HG02798 (cell line): ENCODE measurements at regions not wholly inside any gene's neighbourhood (a gene's known extent, or its start where the extent isn't known, plus 50 kb on each side); places are given as distances from the start of the nearest gene placed in this dataset.

Source experiments
- ATAC-seq: cut with Tn5 transposase; IDR thresholded peaks from one replicate; pipeline ENCODE4 v1.9.1; 2021; ENCODE audit warnings: mild to moderate bottlenecking; ENCODE audit not compliant: unreplicated experiment, poor library complexity

DNA sequence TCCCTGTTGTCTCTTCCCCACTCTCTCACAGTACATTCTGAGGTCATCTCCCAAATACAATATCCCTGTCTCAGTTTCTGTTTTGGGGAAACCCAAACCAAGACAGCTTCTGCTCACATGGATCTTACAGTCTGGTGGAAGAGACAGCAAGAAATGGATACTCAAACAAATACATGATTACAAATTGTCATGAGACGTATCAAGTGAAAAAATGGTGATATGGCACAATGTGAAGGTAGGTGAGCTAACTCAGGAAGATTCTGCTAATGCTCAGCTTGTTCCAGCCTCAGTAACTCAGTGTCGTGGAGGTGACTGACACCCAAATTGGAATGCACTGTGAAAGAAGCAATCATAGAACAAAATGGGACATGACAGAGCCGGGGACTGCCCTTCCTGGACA is 68.3 kb downstream of the CHST1 start:
- no peak for ATAC-seq

- ATAC-seq = no peak
These were observed 68.9 kb downstream of the CHST1 start for GRCh38 chr11:45596571-45596970.

DNA sequence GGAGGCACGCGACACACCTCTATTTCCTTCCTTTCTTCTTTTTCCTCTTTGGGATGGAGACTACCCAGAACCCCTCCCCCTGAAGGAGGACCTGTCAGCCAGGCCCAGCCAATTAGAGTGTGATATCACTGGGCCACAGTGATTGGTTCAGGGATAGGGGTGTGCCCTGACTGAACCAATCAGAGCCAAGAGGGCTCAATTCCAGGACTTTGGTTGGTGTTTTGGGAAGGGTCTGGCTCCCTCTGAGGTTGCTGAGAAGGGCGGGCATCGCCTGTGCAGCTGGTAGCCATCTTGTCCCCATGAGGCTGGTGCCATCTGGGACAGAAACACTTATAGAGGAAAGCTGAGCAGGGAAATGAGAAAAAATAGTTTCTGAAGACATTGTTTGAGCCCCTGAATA is 71.4 kb downstream of the CHST1 start:
- ATAC-seq = no peak

DNA sequence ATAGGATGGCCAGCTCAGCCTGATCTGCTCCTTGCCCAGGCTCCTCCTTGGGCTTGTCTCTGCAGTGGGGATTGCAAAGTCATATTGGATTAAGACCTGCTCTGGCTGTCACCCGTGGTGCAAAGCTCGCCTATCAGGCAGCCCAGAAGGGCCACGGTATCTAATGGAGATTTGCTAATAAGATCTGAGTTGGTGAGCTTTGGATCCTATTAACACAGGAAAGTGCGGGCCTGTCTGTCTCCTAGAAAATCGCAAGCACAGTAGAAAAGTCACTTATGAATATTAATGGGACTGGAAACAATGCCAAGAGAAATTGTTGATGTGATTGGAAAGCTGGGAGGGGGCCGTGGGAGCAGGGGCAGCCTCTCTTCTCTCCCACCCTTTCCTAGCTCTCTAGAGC is 72.8 kb downstream of the CHST1 start:
- no peak for ATAC-seq

DNA sequence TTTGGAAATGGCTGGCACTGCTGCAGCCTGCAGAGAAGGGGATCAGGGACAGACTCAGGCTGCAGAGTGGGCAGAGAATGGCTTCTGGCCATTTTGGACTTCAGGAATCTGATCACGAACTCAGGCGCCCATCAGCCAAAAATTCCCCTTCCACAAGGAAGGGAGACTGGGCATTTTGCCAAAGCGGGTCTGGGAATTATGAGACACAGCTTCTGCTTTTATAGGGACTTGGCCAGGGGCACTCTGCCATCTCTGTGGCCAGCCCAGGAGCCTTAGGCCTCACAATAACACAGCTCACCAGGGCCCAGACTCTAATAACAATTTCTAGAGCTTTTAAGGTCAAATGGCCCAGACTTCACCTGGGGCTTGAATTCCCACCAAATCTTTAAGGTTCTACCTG is 74.7 kb downstream of the CHST1 start:
- ATAC-seq = no peak

DNA sequence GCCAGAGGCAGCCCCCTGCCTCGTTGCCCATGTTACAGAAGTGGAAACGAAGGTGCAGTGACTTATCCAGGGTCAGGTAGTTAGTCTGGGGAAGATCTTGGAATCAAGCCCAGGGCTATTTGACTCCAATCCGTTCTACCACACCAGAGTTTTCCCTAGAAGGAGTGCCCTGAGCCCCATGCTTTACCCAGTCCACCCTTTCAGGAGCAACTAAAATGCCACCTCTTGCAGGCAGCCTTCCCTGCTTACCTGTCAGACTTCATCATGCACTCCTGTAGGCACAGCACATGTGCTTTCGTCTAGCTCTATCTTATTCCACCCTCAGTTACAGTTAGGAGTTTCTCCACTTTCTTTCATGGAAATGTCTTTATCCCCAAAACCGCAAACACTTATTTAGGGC is 80.2 kb downstream of the CHST1 start:
- no peak for ATAC-seq

DNA sequence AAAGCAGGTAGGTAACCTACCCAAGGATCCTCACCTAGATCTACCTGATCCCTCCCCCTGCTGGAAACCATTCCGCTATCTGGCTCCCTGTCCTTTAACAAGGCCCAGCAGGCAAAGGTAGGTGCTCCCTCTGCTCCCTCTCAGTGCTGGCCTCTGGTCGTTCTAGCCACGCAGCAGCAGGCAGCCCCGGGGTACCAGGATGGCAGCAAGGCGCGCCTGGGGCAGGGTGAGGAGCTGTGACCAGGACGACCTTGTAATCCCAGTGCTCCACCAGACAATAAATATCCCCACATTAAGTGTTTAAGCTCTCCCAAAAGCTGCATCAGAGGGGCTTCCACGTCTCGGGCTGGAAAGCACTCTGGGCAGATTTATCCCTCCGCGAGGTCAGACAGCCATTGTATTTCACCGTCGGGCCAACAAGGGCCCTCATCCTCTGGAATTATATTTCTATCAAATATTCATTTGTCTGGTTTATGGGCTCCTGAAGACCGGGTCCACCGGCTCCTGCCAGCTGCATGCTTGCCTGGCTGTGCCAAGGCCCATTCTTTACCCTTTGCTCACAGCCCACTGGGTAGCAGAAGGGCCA is 81.3 kb downstream of the CHST1 start:
- ATAC-seq = no peak

GRCh38 chr11:45580399-45580798 is 85.0 kb downstream of the CHST1 start:
- ATAC-seq = no peak

DNA sequence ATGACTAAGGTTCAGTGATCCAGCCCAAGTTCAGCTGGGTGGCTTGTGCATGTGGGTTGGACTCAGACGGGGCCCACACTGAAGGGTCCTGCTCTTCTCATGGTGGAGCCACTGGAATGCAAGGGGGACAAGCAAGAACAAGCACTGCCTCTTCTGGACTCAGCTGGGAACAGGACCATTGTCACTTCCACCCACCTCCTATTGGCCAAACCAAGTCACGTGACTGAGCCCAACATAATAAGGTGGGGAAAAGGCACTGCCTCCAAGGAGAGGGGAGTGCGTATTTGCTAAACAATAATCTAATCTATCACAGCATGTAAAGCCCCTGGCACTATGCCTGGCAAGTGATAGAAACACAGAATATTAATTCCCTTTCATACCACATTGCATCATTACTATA is 87.1 kb downstream of the CHST1 start:
- ATAC-seq = no peak

DNA sequence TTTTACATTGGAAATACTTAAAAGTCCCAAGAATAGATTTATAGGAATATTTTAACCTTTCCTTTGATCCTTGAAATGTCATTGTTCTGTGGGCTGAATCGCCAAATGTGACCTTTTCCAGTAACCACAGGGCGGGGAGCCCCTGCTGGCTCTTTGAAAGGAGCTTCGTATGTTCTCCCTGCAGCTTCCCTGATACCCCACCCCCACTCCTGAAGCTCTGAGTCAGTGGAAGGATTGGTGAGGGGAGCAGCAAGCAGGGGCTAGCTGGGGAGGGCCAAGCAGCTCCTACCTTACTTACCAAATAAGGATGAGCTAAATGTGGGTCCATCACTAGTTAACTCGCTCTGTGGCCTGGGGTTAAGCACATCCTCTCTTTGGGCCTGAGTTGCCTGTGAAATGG is 87.7 kb downstream of the CHST1 start:
- ATAC-seq = no peak

- no peak for ATAC-seq
These were observed 88.8 kb downstream of the CHST1 start for GRCh38 chr11:45576461-45577215.

- no peak for ATAC-seq
These were observed 91.7 kb downstream of the CHST1 start for GRCh38 chr11:45573728-45574127.

DNA sequence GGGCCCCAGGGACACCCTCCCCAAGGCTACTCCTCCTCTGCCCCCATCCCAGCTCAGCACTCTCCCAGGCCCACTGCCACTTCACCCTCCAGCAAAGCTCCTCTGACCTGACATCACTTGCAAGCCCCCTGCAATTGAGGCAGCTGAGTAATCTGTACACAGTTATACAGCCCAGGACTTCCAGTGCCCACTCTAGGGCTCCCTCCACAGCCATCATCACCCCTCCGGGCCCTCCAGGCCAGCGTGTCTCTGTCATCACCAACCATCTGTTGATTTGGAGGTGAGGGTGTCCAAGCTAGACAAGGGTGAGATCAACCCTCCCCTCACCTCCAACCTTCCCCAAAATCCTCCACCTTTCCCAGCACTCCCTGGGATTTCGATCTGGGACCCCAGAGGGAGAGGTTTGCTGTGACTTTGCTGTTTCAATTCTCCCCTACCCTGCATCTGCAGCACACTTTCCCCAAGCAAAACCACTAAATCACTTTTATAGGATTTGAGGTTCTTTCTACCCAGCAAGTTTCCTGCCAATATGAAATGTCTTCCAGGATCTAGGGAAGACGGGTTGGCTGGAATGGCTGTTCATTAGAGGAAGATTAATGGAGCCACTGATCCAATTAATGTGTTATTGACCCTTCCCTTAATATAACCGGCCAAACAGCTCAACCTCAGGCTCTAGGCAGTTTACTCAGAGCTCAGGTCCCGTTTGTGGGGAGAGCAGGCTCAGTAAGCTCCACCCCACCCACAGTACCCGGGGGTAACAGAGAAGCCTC is 92.9 kb downstream of the CHST1 start:
- no peak for ATAC-seq

DNA sequence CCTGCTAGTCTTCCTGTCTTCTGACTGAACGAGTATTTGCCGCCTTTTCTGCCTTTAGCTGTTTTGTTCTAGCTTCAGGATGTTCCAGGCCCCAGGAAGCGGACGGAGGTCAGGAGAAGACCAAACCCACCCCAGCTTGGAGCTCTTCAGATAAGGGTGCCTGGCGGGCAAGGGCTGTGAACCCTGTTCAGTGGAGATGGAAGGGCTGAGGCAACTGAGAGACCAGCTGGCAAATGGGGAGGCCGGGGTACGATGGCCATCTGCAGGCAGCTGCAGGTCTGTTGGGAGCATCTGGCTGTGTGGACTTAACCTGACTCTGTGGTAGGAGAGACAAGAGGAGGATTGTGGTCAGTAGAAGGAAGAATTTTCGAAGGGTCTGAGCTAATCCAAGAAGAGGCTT is 95.6 kb downstream of the CHST1 start:
- ATAC-seq = no peak

- no peak for ATAC-seq
These were observed 97.4 kb downstream of the CHST1 start for GRCh38 chr11:45568049-45568448.

DNA sequence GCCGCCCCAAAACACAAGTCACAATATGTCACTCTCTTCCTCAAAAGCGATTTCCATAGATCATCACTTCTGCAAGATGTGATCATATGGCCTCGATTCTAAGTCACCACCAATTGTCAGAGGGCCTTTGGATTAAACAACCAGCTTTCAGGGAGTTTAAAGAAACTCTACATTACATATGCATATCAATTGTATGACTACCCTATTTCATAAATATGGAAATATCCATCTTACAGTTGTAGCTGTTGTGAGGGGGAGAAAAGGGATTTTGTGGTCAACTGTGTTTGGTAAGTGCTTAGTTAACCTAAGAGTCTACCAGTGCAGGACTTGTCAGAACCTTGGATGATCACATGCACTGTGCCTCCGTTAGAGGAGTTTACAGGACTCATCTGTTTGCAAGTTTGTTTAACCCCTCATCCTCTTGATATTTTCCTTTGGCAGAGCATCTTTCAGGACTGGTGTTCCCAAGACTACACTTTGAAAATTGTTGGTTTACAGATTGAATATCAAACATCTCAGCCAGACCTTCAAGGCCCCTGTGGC is 99.9 kb downstream of the CHST1 start:
- ATAC-seq = no peak

- no peak for ATAC-seq
These were observed 101.6 kb downstream of the CHST1 start for GRCh38 chr11:45563810-45564209.

GRCh38 chr11:45563171-45563570 is 102.3 kb downstream of the CHST1 start:
- no peak for ATAC-seq

DNA sequence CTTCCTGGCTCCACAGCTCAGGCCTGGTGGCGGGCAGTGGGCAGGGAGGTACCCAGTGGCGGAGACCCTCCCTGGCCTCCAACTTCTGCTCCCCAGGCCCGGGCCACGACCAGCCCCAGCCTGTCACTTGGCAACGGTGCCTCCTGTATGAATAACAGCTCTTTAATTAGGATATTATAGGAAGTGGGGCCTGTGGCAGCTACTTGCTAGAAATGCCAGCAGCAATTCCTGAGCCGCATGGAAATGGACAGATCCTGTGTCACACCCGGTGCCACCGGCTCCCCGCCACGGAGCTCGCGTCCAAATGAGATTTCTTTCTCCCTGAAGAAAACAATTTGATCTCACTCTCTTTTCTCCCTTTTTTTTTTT is 104.5 kb downstream of the CHST1 start:
- no peak for ATAC-seq

GRCh38 chr11:45560155-45560912 is 105.1 kb downstream of the CHST1 start:
- no peak for ATAC-seq
